HepG2 (cell line): ENCODE measurements at regions not wholly inside any gene's neighbourhood (a gene's known extent, or its start where the extent isn't known, plus 50 kb on each side); places are given as distances from the start of the nearest gene placed in this dataset.

Experiments used
- CTCF ChIP-seq: sonication (generic); formaldehyde crosslinking; IDR thresholded peaks from 2 replicates; pipeline ENCODE4 v1.5.0; 2020; ENCODE audit warnings: mild to moderate bottlenecking, missing genetic modification reagents, moderate library complexity
- HMGA1 ChIP-seq: sonication (generic); formaldehyde crosslinking; conservative IDR thresholded peaks from 2 replicates; pipeline ENCODE4 v1.4.0; 2020; ENCODE audit warnings: missing genetic modification reagents
- JUN ChIP-seq: sonication (generic); formaldehyde crosslinking; IDR thresholded peaks from 2 replicates; pipeline ENCODE4 v1.4.0; 2020; ENCODE audit warnings: mild to moderate bottlenecking, missing genetic modification reagents
- POLR2A ChIP-seq, 2 experiments: IDR thresholded peaks; 2 replicates each; pipeline ENCODE4 v1.6.1; 2011; ENCODE audit warnings: low read depth in 2 of 2, low read length in 2 of 2, mild to moderate bottlenecking in 1 of 2, moderate library complexity in 1 of 2; ENCODE audit not compliant: insufficient read depth in 1 of 2
- RARA ChIP-seq: IDR thresholded peaks from 2 replicates; pipeline ENCODE4 v1.6.1; 2016; ENCODE audit warnings: missing genetic modification reagents, missing compliant biosample characterization
- SRY ChIP-seq: sonication (generic); formaldehyde crosslinking; IDR thresholded peaks from 2 replicates; pipeline ENCODE4 v1.8.0; 2022; ENCODE audit warnings: mild to moderate bottlenecking, missing genetic modification reagents
- ZBTB40 ChIP-seq, 2 experiments: fragments of 450-650 bp in 1 of 2; sonication (generic) in 1 of 2; formaldehyde crosslinking in 1 of 2; IDR thresholded peaks; 2 replicates each; pipeline versions ENCODE4 v1.6.1 to v1.8.0; 2016 to 2022; ENCODE audit warnings: antibody characterized with exemption in 1 of 2, mild to moderate bottlenecking in 1 of 2, missing genetic modification reagents in 1 of 2
- ZHX2 ChIP-seq, 2 experiments: sonication (generic) in 1 of 2; formaldehyde crosslinking in 1 of 2; IDR thresholded peaks; 2 replicates each; pipeline versions ENCODE4 v1.6.1 to v1.9.0; 2014 to 2022; ENCODE audit warnings: antibody characterized with exemption in 1 of 2, borderline replicate concordance in 1 of 2, inconsistent platforms in 1 of 2, low read depth in 1 of 2, missing genetic modification reagents in 1 of 2
- ZNF274 ChIP-seq: sonication (generic); formaldehyde crosslinking; IDR thresholded peaks from 2 replicates; pipeline ENCODE4 v1.5.1; 2020; ENCODE audit warnings: mild to moderate bottlenecking, missing genetic modification reagents
- ZNF292 ChIP-seq: sonication (generic); formaldehyde crosslinking; IDR thresholded peaks from 2 replicates; pipeline ENCODE4 v1.8.1; 2022; ENCODE audit warnings: mild to moderate bottlenecking, low read depth, missing genetic modification reagents, borderline replicate concordance
- ZNF343 ChIP-seq: sonication (generic); formaldehyde crosslinking; IDR thresholded peaks from 2 replicates; pipeline ENCODE4 v1.4.0; 2020; ENCODE audit warnings: mild to moderate bottlenecking, missing genetic modification reagents
- ZNF704 ChIP-seq: sonication (generic); formaldehyde crosslinking; IDR thresholded peaks from 2 replicates; pipeline ENCODE4 v1.8.1; 2023; ENCODE audit warnings: mild to moderate bottlenecking, inconsistent platforms, moderate library complexity, missing genetic modification reagents, borderline replicate concordance

- TF ChIP-seq CTCF (no peak), ZNF292 (CRISPR knock-in tag) (no peak), ZHX2 (IDR thresholded peaks at IDR 0.05; ENCODE audit: low read depth) (no peak), ZHX2 (CRISPR knock-in tag; IDR thresholded peaks at IDR 0.05; ENCODE audit: borderline replicate concordance) (no peak), POLR2A (IDR thresholded peaks at IDR 0.05; ENCODE audit: insufficient read depth in 1 of 2, low read depth in 2 of 2, low read length in 2 of 2) (no peak), RARA (no peak), SRY (CRISPR knock-in tag) (no peak), ZBTB40 (IDR thresholded peaks at IDR 0.05) (no peak), ZBTB40 (CRISPR knock-in tag; IDR thresholded peaks at IDR 0.05) (no peak), ZNF704 (no peak), ZNF343 (no peak), JUN (CRISPR knock-in tag) (no peak), ZNF274 (no peak), HMGA1 (no peak)
Measured at GRCh38 chr4:136861091-136861490, 671.2 kb downstream of the PCDH18 start.
